Transverse colon (tissue), 4 donors: ENCODE measurements at regions not wholly inside any gene's neighbourhood (a gene's known extent, or its start where the extent isn't known, plus 50 kb on each side); places are given as distances from the start of the nearest gene placed in this dataset.

ENCODE experiments used
- DNase-seq: peaks from one replicate; pipeline ENCODE4 v3.0.0-alpha.2; 2019
- H3K27ac ChIP-seq, 4 donors: fragments of 200-600 bp; sonication (generic); 2 replicates each; pipeline ENCODE4 v1.5.1; 2016 to 2018; ENCODE audit warnings: inconsistent platforms in 4 of 4
- H3K27me3 ChIP-seq: fragments of 200-600 bp; sonication (generic); 2 replicates; pipeline ENCODE4 v1.5.1; 2017; ENCODE audit warnings: inconsistent platforms
- H3K36me3 ChIP-seq, 4 donors: fragments of 200-600 bp; sonication (generic); 2 replicates each; pipeline ENCODE4 v1.5.1; 2017 to 2019; ENCODE audit warnings: inconsistent platforms in 4 of 4
- H3K4me1 ChIP-seq, 4 donors: fragments of 200-600 bp; sonication (generic); 2 replicates each; pipeline ENCODE4 v1.5.1; 2017 to 2020; ENCODE audit warnings: inconsistent platforms in 4 of 4
- H3K4me3 ChIP-seq, 4 donors: fragments of 200-600 bp; sonication (generic); 1 replicate in 1 of 4; 2 replicates in 3 of 4; pipeline versions ENCODE4 v1.5.1 to v1.6.1; 2017 to 2019; ENCODE audit warnings: inconsistent platforms in 4 of 4
- H3K9me3 ChIP-seq, 2 donors: fragments of 200-600 bp; sonication (generic); 2 replicates each; pipeline ENCODE4 v1.5.1; 2017 to 2019; ENCODE audit warnings: inconsistent platforms in 2 of 2
- EP300 ChIP-seq: sonication (generic); formaldehyde crosslinking; IDR thresholded peaks from one replicate; pipeline ENCODE4 v1.6.1; 2017; ENCODE audit warnings: antibody characterized with exemption, low read depth
- POLR2A ChIP-seq: fragments of 450-650 bp; IDR thresholded peaks from one replicate; pipeline ENCODE4 v1.6.1; 2016; ENCODE audit warnings: antibody characterized with exemption, mild to moderate bottlenecking, moderate library complexity
- POLR2AphosphoS5 ChIP-seq, 3 donors: sonication (generic); formaldehyde crosslinking; IDR thresholded peaks; one replicate each; pipeline ENCODE4 v1.6.1; 2016; ENCODE audit warnings: antibody characterized with exemption in 3 of 3
- WGBS, 2 donors: methylation state at CpG; one replicate each; pipeline ENCODE4 v1.1.5; 2018; ENCODE audit warnings: low coverage in 1 of 2; 5-methylcytosine and 5-hydroxymethylcytosine counted together
- in situ Hi-C, 4 donors: fragments of 200-750 bp; cut with MboI; loops; one replicate each; pipeline versions ENCODE4 v1.15.0 to v1.15.1; 2017; ENCODE audit warnings: low sequenced_read_pairs in 3 of 4, low pct_ligation_motif_present in 1 of 4, low pct_unique_long_range_greater_than_20kb in 1 of 4
- intact Hi-C: fragments of 100-400 bp; cut with DNase I; formaldehyde crosslinking; loops from one replicate; pipeline ENCODE4 v1.15.1; 2023; ENCODE audit warnings: low total_unique reads
- TF ChIP-seq, protein P1 (sequence below), 5 experiments: fragments of 200-600 bp in 3 of 5; fragments of 450-650 bp in 2 of 5; sonication (generic) in 3 of 5; IDR thresholded peaks; 1 replicate in 2 of 5; 2 replicates in 3 of 5; pipeline ENCODE4 v1.5.1; 2016 to 2017; ENCODE audit warnings: antibody characterized with exemption in 5 of 5, inconsistent platforms in 3 of 5, mild to moderate bottlenecking in 2 of 5, moderate library complexity in 1 of 5

DNA sequence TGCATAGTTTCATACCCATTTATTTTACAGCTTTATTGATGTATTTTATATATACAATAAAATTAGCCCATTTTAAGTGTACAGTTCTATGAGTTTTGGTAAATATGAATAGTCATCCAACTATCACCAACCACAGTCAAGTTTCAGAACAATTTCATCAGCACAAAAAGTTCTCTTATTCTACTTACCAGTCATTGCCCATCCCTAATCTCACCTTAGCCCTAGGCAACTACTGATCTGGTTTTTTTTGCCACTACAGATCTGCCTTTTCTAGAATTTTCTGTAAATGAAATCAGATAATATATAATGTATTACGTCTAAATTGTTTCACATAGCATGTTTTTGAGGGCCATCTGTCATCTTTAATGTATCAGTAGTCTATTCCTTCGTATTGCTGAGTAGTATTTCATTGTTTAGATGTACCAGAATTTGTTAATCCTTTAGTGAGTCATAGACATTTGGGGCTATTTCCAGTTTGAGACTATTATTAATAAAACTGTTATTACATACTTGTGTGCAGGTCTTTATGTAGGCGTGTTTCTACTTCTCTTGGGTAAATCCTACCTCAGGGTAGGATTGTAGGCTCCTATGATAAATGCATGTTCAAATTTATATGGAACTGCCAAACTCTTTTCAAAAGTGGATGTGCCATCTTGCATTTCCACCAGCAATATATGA, 198.5 kb upstream of the ADAMTSL1 start:
- no peak for DNase-seq
- 80 to 97% methylated on average over 3 of the region's 3 CpGs for WGBS, 2 donors

DNA sequence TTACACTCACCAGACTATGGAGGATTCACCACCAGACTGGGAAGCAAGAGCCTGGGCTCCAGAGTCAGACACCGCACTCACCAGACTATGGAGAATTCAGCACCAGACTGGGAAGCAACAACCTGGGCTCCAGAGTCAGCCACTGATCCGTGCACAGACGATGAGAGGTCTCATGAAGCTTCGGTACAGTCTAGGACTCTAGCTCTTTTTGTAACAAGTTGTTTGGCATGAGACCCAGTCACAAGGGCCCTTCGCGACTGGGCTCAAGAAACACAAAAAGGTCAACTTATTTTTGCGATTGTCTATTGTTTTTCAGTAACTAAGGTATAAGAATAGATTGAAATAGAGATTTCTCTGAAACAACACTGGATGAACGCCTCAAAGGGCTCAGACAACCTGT, 192.7 kb upstream of the ADAMTSL1 start:
- DNase-seq: no peak
- Histone ChIP-seq H3K4me3 (no peak overlapping the region), H3K36me3 (no peaks in the 10 kb centered on the region), H3K27me3 (no peaks in the 10 kb centered on the region), H3K4me1 (no peaks in the 10 kb centered on the region), H3K27ac (no peak overlapping the region), H3K9me3 (peaks cover 0 to 7% of the 10 kb centered on the region in 2 donors)
- intact Hi-C loops (no loop called here), in situ Hi-C loops (no loop called here)
- WGBS, 2 donors: 77 to 95% methylated on average over 4 to 8 of the region's 8 CpGs
- no peak for TF ChIP-seq POLR2A
- TF ChIP-seq POLR2AphosphoS5 (IDR thresholded peaks at IDR 0.05): no peak
- TF ChIP-seq, protein P1, sequence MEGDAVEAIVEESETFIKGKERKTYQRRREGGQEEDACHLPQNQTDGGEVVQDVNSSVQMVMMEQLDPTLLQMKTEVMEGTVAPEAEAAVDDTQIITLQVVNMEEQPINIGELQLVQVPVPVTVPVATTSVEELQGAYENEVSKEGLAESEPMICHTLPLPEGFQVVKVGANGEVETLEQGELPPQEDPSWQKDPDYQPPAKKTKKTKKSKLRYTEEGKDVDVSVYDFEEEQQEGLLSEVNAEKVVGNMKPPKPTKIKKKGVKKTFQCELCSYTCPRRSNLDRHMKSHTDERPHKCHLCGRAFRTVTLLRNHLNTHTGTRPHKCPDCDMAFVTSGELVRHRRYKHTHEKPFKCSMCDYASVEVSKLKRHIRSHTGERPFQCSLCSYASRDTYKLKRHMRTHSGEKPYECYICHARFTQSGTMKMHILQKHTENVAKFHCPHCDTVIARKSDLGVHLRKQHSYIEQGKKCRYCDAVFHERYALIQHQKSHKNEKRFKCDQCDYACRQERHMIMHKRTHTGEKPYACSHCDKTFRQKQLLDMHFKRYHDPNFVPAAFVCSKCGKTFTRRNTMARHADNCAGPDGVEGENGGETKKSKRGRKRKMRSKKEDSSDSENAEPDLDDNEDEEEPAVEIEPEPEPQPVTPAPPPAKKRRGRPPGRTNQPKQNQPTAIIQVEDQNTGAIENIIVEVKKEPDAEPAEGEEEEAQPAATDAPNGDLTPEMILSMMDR (IDR thresholded peaks at IDR 0.05): no peak

More for the DNA sequence above, 198.5 kb upstream of the ADAMTSL1 start:
- in situ Hi-C loops: no loop called here
- Histone ChIP-seq H3K27ac (no peak overlapping the region), H3K4me3 (no peak overlapping the region), H3K9me3 (peaks cover 0 to 7% of the 10 kb centered on the region in 2 donors), H3K4me1 (no peaks in the 10 kb centered on the region), H3K27me3 (no peaks in the 10 kb centered on the region), H3K36me3 (no peaks in the 10 kb centered on the region)
- intact Hi-C loops: no loop called here
- TF ChIP-seq, protein P1 (IDR thresholded peaks at IDR 0.05): no peak

GRCh38 chr9:18294229-18294628, 179.7 kb upstream of the ADAMTSL1 start:
- Histone ChIP-seq H3K4me3 (no peak overlapping the region), H3K9me3 (no peaks in the 10 kb centered on the region), H3K4me1 (no peaks in the 10 kb centered on the region), H3K27ac (no peak overlapping the region), H3K36me3 (no peaks in the 10 kb centered on the region), H3K27me3 (no peaks in the 10 kb centered on the region)
- intact Hi-C loops: no loop called here
- TF ChIP-seq POLR2A: no peak
- no peak for TF ChIP-seq EP300
- TF ChIP-seq POLR2AphosphoS5 (IDR thresholded peaks at IDR 0.05): no peak
- TF ChIP-seq, protein P1 (IDR thresholded peaks at IDR 0.05): no peak
- WGBS, 2 donors: 81 to 100% methylated on average over 1 of the region's 1 CpG
- DNase-seq: no peak
- in situ Hi-C loops: no loop called here

DNA sequence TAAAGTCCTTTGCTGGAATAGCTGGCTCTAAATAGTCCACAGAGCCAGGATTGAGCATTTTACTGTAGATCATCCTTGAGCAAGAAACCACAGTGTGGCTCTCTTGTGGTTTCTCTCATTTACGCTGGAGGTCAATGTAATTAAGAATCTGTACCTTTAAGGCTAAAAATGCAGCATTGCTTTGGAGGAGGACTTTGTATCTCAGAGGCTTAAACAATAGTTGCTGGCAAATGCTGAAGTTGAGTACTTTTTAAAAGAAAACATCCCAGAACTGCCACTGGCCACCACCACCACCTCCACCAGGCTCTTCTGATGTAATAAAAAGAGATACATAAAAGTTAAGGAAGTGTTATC, 177.3 kb upstream of the ADAMTSL1 start:
- Histone ChIP-seq H3K4me1 (no peaks in the 10 kb centered on the region), H3K4me3 (no peak overlapping the region), H3K27ac (no peak overlapping the region), H3K9me3 (no peaks in the 10 kb centered on the region), H3K36me3 (no peaks in the 10 kb centered on the region), H3K27me3 (no peaks in the 10 kb centered on the region)
- in situ Hi-C loops: no loop called here
- no peak for TF ChIP-seq EP300
- TF ChIP-seq, protein P1 (IDR thresholded peaks at IDR 0.05): no peak
- DNase-seq: no peak
- WGBS, 2 donors: 72% methylated on average over 1 of the region's 1 CpG; no CpG with 5 or more reads in 1 of the 2 donors
- intact Hi-C loops: loop anchor here (5.0 kb wide), 1 partner anchor 689 kb away; no protein-coding TSS in a partner anchor
